ENCODE measurements at regions not wholly inside any gene's neighbourhood (a gene's known extent, or its start where the extent isn't known, plus 50 kb on each side); places are given as distances from the start of the nearest gene placed in this dataset.

DNA sequence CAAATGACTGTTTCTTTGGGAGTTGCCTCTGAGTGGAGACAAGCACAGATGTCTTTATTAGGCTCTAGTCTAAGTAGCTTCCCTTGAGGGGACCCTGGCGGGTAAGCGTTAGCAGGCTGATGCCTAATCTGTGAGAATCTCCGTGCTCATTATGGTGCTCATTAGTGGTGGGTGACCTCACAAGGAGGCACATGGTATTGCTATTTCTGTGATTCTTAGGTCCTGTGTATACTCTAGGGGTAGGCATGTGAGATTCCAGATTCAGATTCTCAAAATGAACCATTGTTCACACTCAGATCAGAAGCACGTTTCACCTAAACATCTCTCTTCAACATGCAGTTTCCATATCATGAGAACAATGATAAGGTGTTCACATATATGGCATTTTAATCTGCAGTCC lies 809.7 kb downstream of the NR2F2 start:
- TF ChIP-seq, protein P1, sequence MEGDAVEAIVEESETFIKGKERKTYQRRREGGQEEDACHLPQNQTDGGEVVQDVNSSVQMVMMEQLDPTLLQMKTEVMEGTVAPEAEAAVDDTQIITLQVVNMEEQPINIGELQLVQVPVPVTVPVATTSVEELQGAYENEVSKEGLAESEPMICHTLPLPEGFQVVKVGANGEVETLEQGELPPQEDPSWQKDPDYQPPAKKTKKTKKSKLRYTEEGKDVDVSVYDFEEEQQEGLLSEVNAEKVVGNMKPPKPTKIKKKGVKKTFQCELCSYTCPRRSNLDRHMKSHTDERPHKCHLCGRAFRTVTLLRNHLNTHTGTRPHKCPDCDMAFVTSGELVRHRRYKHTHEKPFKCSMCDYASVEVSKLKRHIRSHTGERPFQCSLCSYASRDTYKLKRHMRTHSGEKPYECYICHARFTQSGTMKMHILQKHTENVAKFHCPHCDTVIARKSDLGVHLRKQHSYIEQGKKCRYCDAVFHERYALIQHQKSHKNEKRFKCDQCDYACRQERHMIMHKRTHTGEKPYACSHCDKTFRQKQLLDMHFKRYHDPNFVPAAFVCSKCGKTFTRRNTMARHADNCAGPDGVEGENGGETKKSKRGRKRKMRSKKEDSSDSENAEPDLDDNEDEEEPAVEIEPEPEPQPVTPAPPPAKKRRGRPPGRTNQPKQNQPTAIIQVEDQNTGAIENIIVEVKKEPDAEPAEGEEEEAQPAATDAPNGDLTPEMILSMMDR (conservative IDR thresholded peaks at IDR 0.05; ENCODE audit: low read depth, low read length), result no peak
- no peaks in the 10 kb centered on the region for H3K4me1 ChIP-seq (ENCODE audit: low read depth, poor library complexity, severe bottlenecking)

DNA sequence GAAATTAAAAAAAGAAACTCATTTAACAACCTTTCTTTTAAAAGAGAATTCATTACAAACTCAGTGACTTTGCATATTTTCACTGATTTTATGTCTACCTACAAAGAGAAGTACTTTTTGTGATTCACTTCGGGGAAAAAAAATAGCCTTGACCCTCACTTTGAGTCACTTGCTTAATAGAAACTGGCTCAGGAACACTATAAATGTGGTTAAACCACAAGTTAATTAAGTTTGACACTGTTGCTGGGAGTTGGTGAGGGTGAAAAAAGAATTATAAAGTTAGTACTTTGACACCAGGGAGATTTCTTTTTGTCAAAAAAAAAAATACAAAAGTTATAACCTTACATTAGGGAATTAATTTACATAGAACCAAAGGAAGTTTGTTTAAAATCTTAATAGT lies 810.9 kb downstream of the NR2F2 start:
- no peaks in the 10 kb centered on the region for H3K36me3 ChIP-seq (ENCODE audit: insufficient read depth)
- no peak overlapping the region for H3K4me2 ChIP-seq
- H3K79me2 ChIP-seq (ENCODE audit: insufficient read depth, low read depth), result no peaks in the 10 kb centered on the region
- no peaks in the 10 kb centered on the region for H3K27me3 ChIP-seq (ENCODE audit: insufficient read depth, low read depth)
- no peak overlapping the region for H3K4me3 ChIP-seq (IDR thresholded peaks at IDR 0.05; ENCODE audit: insufficient read depth, low read depth, low read length)
- no peaks in the 10 kb centered on the region for H3K4me1 ChIP-seq (ENCODE audit: low read depth, poor library complexity, severe bottlenecking)
- H4K20me1 ChIP-seq (ENCODE audit: insufficient read depth), result no peaks in the 10 kb centered on the region
- H3K9ac ChIP-seq, result no peak overlapping the region
- TF ChIP-seq, protein P1 (conservative IDR thresholded peaks at IDR 0.05; ENCODE audit: low read depth, low read length), result no peak
- no peak overlapping the region for H3K27ac ChIP-seq
- H2AFZ ChIP-seq (ENCODE audit: low read depth), result no peak overlapping the region

More for the DNA sequence above, 809.7 kb downstream of the NR2F2 start:
- no peak overlapping the region for H3K27ac ChIP-seq
- no peak overlapping the region for H3K4me3 ChIP-seq (IDR thresholded peaks at IDR 0.05; ENCODE audit: insufficient read depth, low read depth, low read length)
- no peaks in the 10 kb centered on the region for H3K79me2 ChIP-seq (ENCODE audit: insufficient read depth, low read depth)
- H3K27me3 ChIP-seq (ENCODE audit: insufficient read depth, low read depth), result no peaks in the 10 kb centered on the region
- no peaks in the 10 kb centered on the region for H3K36me3 ChIP-seq (ENCODE audit: insufficient read depth)
- no peak overlapping the region for H3K9ac ChIP-seq
- no peaks in the 10 kb centered on the region for H4K20me1 ChIP-seq (ENCODE audit: insufficient read depth)
- no peak overlapping the region for H2AFZ ChIP-seq (ENCODE audit: low read depth)
- no peak overlapping the region for H3K4me2 ChIP-seq

- H3K4me3 ChIP-seq (IDR thresholded peaks at IDR 0.05; ENCODE audit: insufficient read depth, low read depth, low read length), result no peak overlapping the region
- no peaks in the 10 kb centered on the region for H3K79me2 ChIP-seq (ENCODE audit: insufficient read depth, low read depth)
- H3K27ac ChIP-seq, result no peak overlapping the region
- H3K27me3 ChIP-seq (ENCODE audit: insufficient read depth, low read depth), result no peaks in the 10 kb centered on the region
- no peaks in the 10 kb centered on the region for H4K20me1 ChIP-seq (ENCODE audit: insufficient read depth)
- H3K9ac ChIP-seq, result no peak overlapping the region
- H3K36me3 ChIP-seq (ENCODE audit: insufficient read depth), result no peaks in the 10 kb centered on the region
- no peak overlapping the region for H2AFZ ChIP-seq (ENCODE audit: low read depth)
- no peak overlapping the region for H3K4me2 ChIP-seq
- H3K4me1 ChIP-seq (ENCODE audit: low read depth, poor library complexity, severe bottlenecking), result no peaks in the 10 kb centered on the region
- TF ChIP-seq, protein P1 (conservative IDR thresholded peaks at IDR 0.05; ENCODE audit: low read depth, low read length), result no peak
Measured at GRCh38 chr15:97141871-97142270, 811.4 kb downstream of the NR2F2 start.

GRCh38 chr15:97143592-97144376 lies 813.3 kb downstream of the NR2F2 start:
- no peak overlapping the region for H3K4me3 ChIP-seq (IDR thresholded peaks at IDR 0.05; ENCODE audit: insufficient read depth, low read depth, low read length)
- no peak overlapping the region for H3K4me2 ChIP-seq
- TF ChIP-seq, protein P1 (conservative IDR thresholded peaks at IDR 0.05; ENCODE audit: low read depth, low read length), result no peak
- H3K27me3 ChIP-seq (ENCODE audit: insufficient read depth, low read depth), result no peaks in the 10 kb centered on the region
- no peak overlapping the region for H2AFZ ChIP-seq (ENCODE audit: low read depth)
- H3K36me3 ChIP-seq (ENCODE audit: insufficient read depth), result no peaks in the 10 kb centered on the region
- H3K4me1 ChIP-seq (ENCODE audit: low read depth, poor library complexity, severe bottlenecking), result no peaks in the 10 kb centered on the region
- no peak overlapping the region for H3K9ac ChIP-seq
- H3K79me2 ChIP-seq (ENCODE audit: insufficient read depth, low read depth), result no peaks in the 10 kb centered on the region
- no peaks in the 10 kb centered on the region for H4K20me1 ChIP-seq (ENCODE audit: insufficient read depth)
- no peak overlapping the region for H3K27ac ChIP-seq

Measured in KMS-11 (cell line).